ENCODE measurements at regions not wholly inside any gene's neighbourhood (a gene's known extent, or its start where the extent isn't known, plus 50 kb on each side); places are given as distances from the start of the nearest gene placed in this dataset.

DNA sequence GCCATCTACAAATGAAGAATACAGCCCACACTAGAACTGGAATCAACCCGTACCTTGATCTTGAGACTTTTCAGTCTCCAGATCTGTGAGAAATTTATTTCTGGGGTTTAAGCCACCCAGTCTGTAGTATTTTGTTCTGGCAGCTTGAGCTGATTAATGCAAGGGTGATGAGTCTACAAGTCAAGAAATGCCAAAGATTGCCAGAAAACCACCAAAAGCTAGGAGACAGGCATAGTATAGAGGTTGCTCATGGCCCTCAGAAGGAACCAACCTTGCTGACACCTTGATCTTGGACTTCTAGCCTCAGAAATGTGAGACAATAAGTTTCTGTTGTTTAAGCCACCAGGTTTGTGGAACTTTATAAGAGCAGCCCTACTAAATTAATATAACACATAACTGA lies 428.2 kb upstream of the KLF12 start:
- TF ChIP-seq CTCF (IDR thresholded peaks at IDR 0.05; ENCODE audit: low read length): no peak
- no peak for TF ChIP-seq EZH2 (IDR thresholded peaks at IDR 0.05; ENCODE audit: borderline replicate concordance, low read length)

Data from OCI-LY1 (cell line).